NT2/D1 (cell line): ENCODE measurements at regions not wholly inside any gene's neighbourhood (a gene's known extent, or its start where the extent isn't known, plus 50 kb on each side); places are given as distances from the start of the nearest gene placed in this dataset.

ENCODE experiments used
- DNase-seq: peaks from one replicate; pipeline ENCODE4 v3.0.0-alpha.2; 2011; ENCODE audit warnings: low read depth, low spot score
- H3K27me3 ChIP-seq: 2 replicates; pipeline ENCODE4 v1.6.0; 2011; ENCODE audit warnings: mild to moderate bottlenecking; ENCODE audit not compliant: insufficient read length, insufficient read depth
- H3K36me3 ChIP-seq: 2 replicates; pipeline ENCODE4 v1.6.1; 2011; ENCODE audit warnings: mild to moderate bottlenecking, low read length, mixed read lengths; ENCODE audit not compliant: insufficient read depth, insufficient read length
- H3K4me1 ChIP-seq: 2 replicates; pipeline ENCODE4 v1.5.1; 2011; ENCODE audit not compliant: insufficient read depth, insufficient read length
- H3K4me3 ChIP-seq: 2 replicates; pipeline ENCODE4 v1.5.1; 2011; ENCODE audit warnings: low read depth; ENCODE audit not compliant: insufficient read length
- H3K9ac ChIP-seq: 2 replicates; pipeline ENCODE4 v1.6.0; 2011; ENCODE audit warnings: low read depth; ENCODE audit not compliant: insufficient read length
- H3K9me3 ChIP-seq: 2 replicates; pipeline ENCODE4 v1.5.1; 2011; ENCODE audit warnings: mild to moderate bottlenecking, low read length; ENCODE audit not compliant: insufficient read depth
- SUZ12 ChIP-seq: IDR thresholded peaks from 2 replicates; pipeline ENCODE4 v1.6.1; 2011; ENCODE audit not compliant: insufficient read length, insufficient read depth; ENCODE audit errors: extremely low read depth
- YY1 ChIP-seq: IDR thresholded peaks from 2 replicates; pipeline ENCODE4 v1.6.1; 2011; ENCODE audit not compliant: insufficient read length, insufficient read depth
- ZNF274 ChIP-seq: IDR thresholded peaks from 2 replicates; pipeline ENCODE4 v1.6.1; 2011; ENCODE audit warnings: mild to moderate bottlenecking, low read depth, low read length

DNA sequence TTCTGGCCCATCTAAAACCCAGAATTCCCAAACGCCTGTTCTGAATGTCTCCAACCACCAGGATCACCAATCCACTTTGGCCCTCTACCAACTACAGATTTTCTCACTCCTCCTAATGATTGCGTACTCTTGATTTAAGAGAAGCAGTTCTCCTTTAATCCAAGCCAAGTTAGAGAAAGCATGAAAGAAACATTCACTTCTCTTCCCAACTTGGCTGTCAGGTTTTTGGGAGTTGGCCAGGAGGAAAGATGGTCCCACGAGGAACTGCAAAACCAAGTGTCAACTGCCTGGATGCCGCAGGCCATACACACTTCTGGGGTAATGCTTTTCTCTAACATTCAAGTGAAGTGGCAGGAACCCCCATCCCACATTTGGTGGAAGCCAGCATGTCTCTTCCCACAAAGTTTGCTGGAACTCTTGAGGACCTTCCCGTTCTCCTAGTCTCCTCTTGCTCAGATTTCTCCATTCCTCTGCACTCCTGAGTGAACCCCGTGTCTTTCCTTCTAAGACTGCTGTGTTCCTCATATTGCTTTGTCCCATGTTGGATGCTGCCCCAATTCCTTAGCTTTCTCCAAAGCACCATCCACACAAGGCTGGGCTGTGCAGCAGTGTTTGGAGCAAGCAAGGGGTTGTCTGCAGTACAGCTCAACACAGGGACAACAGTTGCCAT is 138.5 kb upstream of the LGALSL start:
- no peak overlapping the region for H3K9ac ChIP-seq
- DNase-seq = no peak
- no peak for TF ChIP-seq ZNF274
- no peak for TF ChIP-seq YY1
- peaks cover 5% of the 10 kb centered on the region for H3K4me1 ChIP-seq
- H3K4me3 ChIP-seq = no peak overlapping the region
- H3K36me3 ChIP-seq = no peaks in the 10 kb centered on the region
- H3K9me3 ChIP-seq = no peaks in the 10 kb centered on the region
- no peaks in the 10 kb centered on the region for H3K27me3 ChIP-seq

DNA sequence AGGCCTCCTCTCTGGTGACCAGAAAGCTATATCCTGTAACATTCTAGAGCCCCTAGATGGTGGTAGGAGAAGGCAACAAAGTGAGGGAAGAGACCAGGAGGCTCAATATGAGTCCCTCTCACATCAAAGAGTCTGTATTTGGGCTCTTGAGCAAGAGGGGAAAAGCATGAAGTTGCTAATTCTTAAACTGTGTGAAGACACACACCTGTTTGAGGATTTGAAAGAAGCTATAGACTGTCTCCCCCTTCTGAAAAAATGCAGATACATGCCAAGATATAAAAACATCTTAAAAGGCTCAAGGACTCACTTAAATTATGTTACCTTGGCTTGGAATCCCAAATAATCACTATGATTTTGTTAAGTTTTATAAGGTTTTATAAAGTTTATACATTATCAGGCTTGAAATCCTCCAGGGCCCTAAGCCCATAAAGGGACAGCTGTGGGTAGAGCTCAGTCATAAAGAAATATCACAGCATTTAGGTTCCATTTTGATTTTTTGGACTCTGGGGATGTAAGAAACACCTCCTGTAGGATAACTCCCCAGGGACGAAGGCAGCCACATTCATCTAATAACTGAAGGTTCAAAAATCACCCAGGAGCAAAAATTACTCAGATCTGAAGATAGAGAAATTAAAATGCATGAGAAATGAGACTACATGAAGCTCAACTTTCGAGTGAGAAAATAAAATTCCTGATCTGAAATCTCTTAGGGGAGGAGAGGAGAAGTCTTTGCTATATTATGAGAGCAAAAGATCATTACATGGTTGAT is 136.1 kb upstream of the LGALSL start:
- DNase-seq = no peak
- Histone ChIP-seq H3K36me3 (no peaks in the 10 kb centered on the region), H3K4me3 (no peak overlapping the region), H3K9ac (no peak overlapping the region), H3K4me1 (no peaks in the 10 kb centered on the region), H3K27me3 (no peaks in the 10 kb centered on the region), H3K9me3 (no peaks in the 10 kb centered on the region)
- TF ChIP-seq YY1 (no peak), SUZ12 (no peak), ZNF274 (no peak)

DNA sequence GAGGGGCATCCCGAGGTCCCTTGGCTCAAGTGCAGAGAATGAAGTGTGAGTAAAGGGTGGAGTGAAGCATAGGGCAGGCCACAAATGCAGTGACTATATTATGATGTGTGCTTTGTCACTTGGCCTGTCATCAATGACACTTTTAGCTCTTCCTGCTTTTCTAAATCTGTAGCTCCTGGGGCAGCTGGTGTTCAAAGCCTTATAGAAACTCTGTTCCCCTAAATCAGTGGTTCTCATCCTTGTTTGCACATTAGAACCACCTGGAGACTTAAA is 135.6 kb upstream of the LGALSL start:
- no peaks in the 10 kb centered on the region for H3K27me3 ChIP-seq
- no peak for DNase-seq
- H3K36me3 ChIP-seq = no peaks in the 10 kb centered on the region
- TF ChIP-seq YY1 = no peak
- no peak for TF ChIP-seq ZNF274
- TF ChIP-seq SUZ12 = no peak
- no peaks in the 10 kb centered on the region for H3K9me3 ChIP-seq
- no peaks in the 10 kb centered on the region for H3K4me1 ChIP-seq
- no peak overlapping the region for H3K9ac ChIP-seq
- no peak overlapping the region for H3K4me3 ChIP-seq

DNA sequence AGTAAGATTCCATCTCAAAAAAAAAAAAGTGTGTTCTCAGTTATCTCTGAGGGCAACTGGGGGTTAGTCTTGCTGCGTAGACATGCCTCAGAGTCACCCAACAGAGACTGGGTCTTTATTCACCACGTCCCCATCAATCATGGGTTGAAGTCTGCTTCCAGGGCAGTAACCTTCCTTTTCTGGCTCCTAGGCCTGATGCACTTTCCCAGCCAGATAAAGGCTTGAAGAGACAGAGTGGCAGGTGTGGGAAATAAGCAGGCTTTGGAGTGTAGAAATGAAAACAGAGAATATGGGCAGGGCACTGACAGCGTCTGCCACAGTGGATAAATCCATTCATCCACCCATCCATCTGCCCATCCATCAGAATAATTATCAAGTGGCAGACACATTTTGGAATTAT is 134.1 kb upstream of the LGALSL start:
- no peaks in the 10 kb centered on the region for H3K4me1 ChIP-seq
- H3K27me3 ChIP-seq = no peaks in the 10 kb centered on the region
- no peak for TF ChIP-seq SUZ12
- no peak for TF ChIP-seq ZNF274
- TF ChIP-seq YY1 = no peak

DNA sequence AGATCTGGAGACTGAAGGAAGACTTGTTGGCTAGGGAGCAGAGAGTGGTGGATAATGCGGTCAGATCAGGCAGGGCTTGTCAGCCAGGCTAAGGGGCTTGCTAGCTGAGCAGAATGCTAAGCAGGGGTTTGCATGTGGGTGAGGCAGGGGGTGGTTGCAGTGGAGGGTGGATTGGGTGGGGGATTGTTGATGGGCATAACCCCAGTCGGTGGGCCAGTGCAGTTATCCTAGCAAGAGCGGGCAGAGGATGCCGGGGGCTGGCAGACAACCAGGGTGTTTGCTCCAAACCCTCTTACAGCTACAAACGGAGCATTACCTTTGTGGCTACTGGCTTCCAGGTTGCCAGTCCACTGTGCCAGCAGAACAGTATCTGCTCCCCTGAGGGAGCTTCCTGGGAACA is 131.5 kb upstream of the LGALSL start:
- Histone ChIP-seq H3K9me3 (no peaks in the 10 kb centered on the region), H3K4me1 (no peaks in the 10 kb centered on the region), H3K4me3 (no peak overlapping the region), H3K27me3 (no peaks in the 10 kb centered on the region), H3K36me3 (no peaks in the 10 kb centered on the region), H3K9ac (no peak overlapping the region)
- TF ChIP-seq YY1 (no peak), SUZ12 (no peak), ZNF274 (no peak)
- no peak for DNase-seq

More for the DNA sequence above, 134.1 kb upstream of the LGALSL start:
- Histone ChIP-seq H3K4me3 (no peak overlapping the region), H3K9me3 (no peaks in the 10 kb centered on the region), H3K36me3 (no peaks in the 10 kb centered on the region), H3K9ac (no peak overlapping the region)
- DNase-seq = no peak

DNA sequence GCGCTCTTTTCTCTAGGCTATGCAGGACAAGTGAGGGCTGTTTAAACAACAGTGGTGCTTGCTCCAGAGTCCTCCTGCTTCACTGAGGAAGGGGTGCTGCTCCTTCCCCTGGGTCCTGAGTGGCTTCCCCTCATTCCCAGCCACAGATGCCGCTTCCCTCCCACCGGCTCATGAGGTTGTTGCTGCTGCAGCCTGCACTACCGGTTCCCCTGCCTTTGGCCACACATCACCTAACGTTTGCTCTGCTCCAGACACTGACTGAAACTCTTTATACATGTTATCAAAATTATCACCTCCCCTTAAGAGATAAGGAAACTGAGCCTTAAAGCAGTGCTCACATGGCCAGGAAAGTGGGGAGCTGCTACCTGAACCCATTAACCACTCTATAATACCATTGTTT is 130.8 kb upstream of the LGALSL start:
- no peak overlapping the region for H3K9ac ChIP-seq
- no peaks in the 10 kb centered on the region for H3K36me3 ChIP-seq
- TF ChIP-seq SUZ12 (no peak), ZNF274 (no peak), YY1 (no peak)
- H3K27me3 ChIP-seq = no peaks in the 10 kb centered on the region
- no peak for DNase-seq
- H3K9me3 ChIP-seq = no peaks in the 10 kb centered on the region
- H3K4me3 ChIP-seq = no peak overlapping the region
- no peaks in the 10 kb centered on the region for H3K4me1 ChIP-seq

DNA sequence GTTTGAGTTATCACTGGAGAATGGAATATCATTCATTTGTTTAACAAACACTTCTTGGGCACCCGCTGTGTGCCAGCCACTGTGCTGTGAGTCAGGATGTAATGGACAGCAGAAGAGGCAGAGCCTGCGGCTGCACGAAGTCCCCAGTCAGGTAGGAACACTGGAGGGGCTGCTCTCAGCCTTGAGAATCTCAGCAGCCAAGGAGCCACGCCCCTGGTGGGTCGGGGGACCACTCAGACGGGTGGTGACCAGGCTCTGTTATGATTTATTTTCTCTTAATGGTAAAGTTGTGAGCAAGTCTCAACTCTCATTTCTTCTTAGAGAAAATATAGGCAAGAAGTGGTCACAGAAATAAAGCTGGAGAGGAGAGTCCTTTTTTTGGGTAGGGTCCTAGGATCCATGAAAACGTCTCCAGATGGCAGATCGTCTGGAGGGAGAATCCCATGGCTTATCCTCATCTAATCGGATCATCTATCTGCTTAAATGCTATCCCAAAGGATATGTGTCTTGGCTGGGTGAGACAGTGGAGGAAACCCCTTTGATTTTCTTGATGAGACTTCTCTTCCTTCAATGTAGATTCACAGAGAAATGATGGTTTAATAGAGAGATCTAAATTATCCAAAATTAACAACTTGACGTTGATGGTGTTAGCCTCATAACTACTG is 129.1 kb upstream of the LGALSL start:
- no peak for TF ChIP-seq YY1
- no peak for TF ChIP-seq SUZ12
- no peak for TF ChIP-seq ZNF274
- no peak overlapping the region for H3K4me3 ChIP-seq

More for the DNA sequence above, 129.1 kb upstream of the LGALSL start:
- no peaks in the 10 kb centered on the region for H3K36me3 ChIP-seq
- DNase-seq = no peak
- no peaks in the 10 kb centered on the region for H3K4me1 ChIP-seq
- H3K27me3 ChIP-seq = no peaks in the 10 kb centered on the region
- no peaks in the 10 kb centered on the region for H3K9me3 ChIP-seq
- no peak overlapping the region for H3K9ac ChIP-seq
